NCI-H187 (cell line): ENCODE measurements at regions not wholly inside any gene's neighbourhood (a gene's known extent, or its start where the extent isn't known, plus 50 kb on each side); places are given as distances from the start of the nearest gene placed in this dataset.

Experiments used
- DNase-seq, 2 experiments: peaks; one replicate each; lab custom pipeline; 2025; lab: John Stamatoyannopoulos, UW

DNA sequence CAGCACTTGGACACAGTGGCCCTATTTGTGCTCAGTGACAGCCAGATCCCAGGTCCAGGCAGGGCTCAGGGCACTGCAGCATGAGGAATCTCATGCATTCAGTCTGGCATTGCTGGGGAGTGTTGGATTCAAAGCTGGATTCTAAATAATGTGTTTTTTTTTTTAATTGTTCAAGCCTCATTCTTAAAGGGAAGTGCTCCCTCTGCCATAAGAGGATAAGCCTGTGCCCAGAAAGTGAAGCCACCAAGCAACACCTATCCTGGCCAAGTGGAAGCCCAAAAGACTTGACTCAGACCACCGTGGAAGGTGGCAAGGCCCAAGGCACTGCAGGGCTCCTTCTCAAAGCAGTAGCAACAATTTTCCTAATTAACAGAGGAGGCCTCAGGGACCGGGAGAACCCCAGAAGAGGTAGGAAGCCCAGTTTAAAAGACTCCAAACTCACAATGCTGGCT, 135.6 kb downstream of the ACTL7B start:
- DNase-seq, result no peak

DNA sequence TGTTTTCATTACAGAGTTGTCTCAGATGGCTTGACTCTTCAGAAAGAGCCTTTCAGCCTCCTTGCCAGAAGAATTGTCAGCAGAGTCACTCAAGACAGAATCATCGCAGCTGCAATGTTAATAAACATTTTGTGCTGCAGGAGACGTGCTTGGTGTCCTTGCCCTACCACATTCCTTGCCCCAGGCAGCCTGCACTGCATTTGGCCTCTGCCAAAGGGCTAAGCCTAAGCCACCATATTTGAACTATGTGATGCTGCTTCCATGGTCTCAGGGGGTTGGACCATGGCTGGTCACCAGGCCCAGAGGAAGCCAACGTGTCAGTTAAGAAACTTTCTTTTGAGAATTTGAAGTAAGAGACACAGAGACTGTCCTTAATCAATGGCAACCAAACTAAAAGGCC, 145.4 kb downstream of the ACTL7B start:
- no peak for DNase-seq

DNA sequence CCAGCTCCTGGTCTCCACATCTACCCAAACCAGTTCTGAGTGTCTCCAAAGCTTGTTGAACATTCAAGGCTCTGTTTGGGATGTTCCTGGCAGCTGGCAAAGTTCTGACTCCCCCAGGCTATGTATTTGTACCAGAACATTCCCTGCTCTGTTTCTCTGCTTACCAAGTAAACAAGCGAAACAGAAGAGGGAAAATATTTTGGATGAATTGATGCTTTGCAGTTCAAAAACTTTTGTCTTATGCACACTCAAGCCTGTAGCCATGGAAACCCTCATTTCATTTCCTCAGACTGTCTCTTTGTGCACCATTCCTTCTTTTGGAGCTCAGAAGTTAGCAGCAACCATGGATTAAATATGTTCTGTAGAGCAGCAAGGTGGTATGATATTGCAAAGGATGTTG, 145.8 kb downstream of the ACTL7B start:
- DNase-seq, result no peak

DNA sequence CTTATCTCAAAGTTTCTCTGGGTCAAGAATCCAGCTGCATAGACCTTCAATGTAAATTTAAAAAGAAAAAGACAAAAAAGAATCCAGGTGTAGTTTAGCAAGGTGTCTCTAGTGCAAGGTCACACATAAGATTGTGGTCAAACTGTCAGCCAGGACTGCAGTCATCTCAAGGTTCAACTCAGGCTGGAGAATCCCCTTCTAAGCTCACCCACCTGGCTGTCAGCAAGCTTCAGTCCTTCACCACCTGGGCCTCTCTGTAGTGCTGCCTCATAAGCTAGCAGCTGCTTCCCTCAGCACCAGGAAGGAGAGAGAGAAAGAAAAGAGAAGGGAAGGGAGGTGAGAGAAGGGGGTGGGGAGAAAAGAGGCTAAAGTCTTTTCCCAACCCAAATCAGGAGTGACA, 146.7 kb downstream of the ACTL7B start:
- no peak for DNase-seq

DNA sequence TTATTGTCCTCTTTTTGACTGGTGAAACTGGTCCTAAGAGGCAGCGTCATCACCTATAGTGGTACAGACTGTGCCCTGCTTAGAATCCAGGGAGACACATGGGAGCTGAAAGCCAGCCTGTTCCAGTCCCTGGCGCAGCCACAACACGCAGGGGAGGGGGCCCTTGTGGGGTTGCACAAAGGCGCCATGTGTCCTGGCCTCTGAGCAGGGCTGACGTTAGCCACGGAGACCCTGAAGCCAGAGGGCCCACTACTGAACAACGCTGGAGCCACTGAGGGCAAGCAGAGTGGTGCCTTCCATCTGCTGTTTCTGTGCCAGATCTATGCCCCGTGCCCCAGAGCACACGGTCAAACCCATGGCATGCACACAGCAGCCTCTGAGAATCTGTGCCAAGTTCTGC, 147.3 kb downstream of the ACTL7B start:
- DNase-seq, result no peak

DNA sequence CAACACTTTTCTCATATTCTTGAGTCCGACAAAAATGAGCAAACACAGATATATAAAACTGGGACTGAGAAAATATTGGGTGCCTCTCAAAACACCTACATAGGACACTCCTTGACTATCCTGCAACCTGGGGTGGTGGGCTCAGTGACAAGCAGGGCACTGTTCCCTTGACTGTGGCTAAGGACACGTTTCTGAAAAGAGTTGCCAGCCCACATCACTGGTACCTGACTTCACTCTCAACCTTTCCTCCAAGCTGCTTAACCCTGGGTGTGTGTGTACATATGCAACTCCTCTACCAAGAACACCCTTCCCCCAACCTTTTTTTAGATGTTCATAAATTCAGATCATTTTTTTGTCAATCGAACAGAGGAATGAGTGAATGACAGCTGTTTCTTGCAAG, 148.7 kb downstream of the ACTL7B start:
- DNase-seq, result no peak

DNA sequence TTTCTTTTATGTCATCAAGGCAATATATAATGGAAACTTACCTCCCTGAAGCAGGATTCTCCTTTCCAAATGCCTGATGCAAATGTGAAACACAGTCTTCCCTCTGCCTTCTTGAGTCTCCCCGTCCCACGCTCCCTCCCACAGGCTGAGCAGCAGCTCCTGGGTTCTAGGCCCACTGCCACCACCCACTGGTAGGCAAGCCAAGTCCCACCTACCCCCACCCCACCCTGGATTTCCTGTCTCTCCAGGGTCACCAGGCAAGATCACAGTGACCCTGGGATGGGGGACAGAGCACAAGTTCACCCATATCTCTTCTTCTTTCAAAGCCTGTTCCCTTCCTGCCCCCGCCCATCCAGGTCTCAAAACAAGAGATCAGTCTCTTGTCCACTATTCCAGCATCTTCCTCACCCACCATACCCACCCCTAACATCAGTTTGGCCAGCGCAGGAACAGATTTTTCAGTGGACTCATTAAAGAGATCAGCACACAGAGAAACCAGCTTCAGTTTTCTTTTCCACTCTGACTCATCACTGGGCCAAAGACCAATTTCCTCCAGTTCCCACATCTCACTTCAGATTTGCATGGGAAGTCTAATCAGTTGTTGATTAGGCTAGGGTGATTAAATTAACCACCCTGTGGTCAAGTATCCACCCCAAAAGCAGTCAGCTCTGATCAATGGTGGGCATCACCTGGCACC, 151.5 kb downstream of the ACTL7B start:
- DNase-seq, result no peak

DNA sequence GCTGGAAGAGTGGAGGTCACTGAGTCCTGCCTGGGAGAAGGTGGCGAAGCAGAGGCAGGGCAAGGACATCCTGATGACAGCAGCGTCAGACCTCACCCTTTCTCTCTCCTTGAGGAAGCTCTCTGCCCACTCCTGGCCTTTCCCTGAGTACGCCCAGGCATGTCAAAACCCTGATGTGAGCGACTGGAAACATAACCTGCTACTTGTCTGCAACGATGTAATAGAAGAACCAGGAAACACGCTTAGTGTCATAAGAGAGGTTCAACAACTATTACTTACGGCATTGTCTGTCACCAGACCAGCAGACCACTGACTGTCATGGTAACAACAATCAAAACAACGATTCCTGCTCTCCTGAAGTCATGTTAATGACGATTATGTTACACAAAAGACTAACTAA, 152.4 kb downstream of the ACTL7B start:
- no peak for DNase-seq

DNA sequence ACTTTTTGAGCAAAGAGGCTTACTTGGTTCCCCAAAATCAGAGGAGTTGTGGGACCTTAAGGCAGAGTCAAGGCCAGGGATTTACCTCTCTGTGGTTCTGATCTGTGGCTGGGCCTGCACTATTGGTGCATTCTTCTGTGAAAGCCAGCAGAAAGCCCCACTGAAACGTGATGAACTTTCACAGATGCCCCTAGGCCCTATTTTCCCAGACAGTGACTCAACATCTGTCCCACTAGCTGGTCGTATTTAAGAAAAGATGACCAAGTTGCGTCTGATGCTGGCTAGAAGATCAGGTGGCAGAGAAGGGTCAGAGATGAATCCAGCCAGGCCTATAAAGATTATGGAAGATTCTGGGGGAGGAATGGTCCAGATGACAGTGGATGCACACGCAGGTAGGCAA, 153.1 kb downstream of the ACTL7B start:
- DNase-seq, result no peak

DNA sequence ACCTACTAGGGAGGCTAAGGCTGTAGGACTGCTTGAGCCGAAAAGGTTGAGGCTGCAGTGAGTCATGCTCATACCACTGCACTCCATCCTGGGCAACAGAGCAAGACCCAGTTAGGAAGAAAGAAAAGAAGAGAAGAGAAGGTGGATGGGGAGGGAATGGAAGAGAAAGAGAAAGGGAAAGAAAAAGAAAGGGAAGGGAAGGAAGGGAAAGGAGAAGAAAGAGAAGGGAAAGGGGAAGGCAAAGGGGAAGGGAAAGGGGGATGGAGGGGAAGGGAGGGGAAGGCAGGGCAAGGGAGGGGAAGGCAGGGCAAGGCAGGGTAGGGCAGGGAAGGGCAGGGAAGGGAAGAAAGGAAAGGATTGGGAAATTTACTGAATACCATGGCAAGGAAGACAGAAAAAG, 157.0 kb downstream of the ACTL7B start:
- DNase-seq, result no peak

DNA sequence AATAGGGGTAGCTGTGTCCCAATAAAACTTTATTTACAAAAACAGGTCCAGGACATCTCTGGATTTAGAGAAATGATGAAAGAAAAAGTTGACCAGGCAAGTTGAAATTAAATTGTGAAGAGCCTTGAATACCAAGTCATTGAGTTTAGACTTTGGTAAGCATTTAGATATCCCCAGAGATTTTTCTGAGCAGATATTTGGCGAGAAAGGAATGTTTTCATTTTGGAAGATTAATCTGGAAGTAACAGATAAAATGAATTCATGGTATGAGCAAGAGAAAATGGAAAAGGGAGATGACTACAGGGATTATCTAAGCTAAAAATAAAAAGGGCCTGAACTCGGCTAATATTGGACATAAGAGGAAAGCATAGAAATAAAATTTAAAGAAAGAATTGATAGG, 157.6 kb downstream of the ACTL7B start:
- no peak for DNase-seq

DNA sequence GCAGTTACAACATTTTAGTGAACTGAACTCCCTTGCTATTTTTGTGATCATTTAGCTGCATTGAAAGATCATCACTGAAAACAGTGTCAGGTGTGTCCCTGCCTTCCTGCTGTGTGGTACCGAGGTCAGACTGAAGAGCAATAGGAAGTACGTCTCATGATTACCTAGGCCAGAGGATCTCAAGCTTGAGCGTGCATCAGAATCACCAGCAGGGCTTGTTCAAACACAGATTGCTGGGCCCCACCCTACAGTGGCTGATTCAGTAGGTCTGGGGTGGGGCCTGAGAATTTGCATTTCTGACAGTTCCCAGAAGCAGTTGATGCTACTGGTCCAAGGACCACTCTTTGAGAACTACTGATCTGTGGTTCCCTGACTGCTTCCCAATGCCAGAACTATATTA, 159.6 kb downstream of the ACTL7B start:
- no peak for DNase-seq

DNA sequence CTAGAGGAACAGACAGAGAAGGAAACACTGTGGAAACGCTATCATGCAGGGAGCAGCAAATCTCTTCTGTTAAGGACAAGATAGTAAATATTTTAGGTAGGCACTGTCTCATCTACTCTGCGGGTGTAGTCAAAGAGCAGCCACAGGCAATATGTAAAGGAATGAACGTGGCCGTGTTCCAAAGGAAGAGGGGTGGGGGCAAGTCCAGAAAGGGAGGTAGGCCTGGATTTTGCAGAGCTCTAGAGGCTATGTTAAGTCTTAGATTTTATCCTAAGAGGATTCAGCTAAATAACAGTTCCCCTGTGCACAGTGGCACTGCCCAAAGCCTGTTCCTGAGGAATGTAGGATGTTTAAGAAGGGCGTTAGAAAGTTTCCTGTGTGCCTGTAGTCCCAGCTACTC, 161.6 kb downstream of the ACTL7B start:
- no peak for DNase-seq

DNA sequence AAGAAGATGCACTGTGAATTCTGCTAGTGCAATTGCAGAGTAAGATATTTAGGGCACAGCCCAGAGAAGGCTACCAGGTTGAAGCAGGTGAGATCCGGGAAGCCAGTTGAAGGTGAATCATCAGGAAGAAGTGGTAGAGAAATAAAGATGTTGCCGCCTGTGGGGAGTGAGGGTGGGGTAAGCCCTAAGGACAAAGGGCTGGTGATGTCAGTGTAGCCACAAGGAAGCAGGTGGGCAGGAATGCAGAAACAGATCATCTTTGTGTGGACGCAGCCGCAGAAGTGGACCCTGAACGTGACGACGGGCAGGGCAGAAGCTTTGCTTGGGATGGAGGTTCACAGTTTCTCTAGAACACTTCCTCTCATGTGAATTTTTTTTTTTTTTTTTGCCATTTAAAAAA, 164.2 kb downstream of the ACTL7B start:
- no peak for DNase-seq

DNA sequence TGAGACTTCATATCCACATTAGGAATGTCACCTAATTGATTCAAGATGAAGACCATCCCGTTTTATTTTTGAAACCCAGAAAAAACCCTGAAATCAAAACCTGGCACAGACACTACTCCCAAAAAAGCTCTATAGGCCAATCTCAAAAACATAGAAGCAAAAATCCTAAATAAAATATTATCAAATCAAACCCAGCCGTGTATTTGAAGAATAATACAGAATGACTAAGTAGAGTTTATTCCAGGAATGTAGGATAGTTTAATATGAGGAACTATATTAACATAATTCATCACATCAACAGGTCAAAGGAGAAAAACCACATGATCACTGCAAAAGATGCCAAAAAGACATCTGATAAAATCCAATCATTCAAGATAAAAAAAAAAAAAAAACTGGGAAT, 167.1 kb downstream of the ACTL7B start:
- DNase-seq, result no peak

DNA sequence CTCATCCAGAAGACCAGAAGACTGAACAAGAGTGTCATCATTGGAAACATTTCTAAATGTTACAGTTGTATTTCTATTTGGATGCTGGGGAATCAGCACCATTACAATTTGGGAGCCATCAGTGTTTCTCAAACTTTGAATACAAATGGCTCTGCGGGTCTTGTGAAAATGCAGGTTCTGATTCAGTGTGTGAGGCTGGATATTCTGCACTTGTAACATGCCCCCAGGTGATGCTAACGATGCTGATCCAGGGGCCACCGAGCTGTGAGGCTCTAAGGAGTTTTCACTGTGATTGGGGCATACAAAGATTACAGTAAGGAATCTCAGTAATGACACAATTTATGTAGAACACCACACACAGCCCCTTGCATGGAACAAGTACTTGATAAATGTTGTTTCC, 167.7 kb downstream of the ACTL7B start:
- no peak for DNase-seq

DNA sequence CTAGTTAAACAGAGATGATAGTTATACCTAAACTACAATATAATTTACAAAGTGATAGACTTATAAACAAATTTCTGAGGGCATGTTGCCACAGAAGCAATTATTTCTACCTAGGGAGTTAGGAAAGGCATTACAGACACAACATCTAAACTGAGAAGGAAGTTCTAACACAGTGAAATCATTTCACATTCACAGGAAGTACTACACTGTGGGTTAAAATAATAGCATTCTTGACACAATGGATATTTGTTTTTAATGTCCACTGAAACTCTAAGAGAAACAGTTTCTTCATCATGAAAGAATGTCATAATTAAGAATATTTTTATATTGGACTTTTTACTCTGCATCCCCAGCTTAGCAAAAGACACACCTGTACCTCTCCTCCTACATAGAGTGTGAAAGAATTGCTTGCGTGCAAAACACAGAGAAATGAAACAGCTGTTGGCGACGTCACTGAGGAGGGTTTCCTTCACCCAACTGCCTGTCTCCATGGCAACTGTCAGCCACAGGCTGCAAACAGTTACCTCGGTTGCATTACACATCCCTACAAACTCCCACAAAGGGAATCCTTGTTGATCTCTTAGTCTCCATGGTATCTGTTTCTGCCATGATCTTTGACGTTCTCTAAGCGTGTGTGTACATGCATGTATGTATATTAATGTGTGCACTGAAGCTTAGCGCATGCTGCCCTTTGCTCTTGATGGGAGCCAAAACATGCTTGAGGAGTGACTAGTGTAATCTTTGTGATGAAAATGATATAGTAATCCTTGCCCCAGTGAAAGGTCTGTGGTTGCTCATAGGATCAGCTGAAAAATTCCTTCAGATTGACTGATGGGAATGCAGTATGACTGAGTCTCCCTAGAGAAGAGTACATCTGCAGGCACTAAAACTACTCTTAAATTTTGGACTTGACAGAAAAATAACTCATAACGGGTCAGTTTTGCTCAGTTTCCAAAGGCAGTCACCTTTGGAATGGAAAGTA, 168.5 kb downstream of the ACTL7B start:
- no peak for DNase-seq

DNA sequence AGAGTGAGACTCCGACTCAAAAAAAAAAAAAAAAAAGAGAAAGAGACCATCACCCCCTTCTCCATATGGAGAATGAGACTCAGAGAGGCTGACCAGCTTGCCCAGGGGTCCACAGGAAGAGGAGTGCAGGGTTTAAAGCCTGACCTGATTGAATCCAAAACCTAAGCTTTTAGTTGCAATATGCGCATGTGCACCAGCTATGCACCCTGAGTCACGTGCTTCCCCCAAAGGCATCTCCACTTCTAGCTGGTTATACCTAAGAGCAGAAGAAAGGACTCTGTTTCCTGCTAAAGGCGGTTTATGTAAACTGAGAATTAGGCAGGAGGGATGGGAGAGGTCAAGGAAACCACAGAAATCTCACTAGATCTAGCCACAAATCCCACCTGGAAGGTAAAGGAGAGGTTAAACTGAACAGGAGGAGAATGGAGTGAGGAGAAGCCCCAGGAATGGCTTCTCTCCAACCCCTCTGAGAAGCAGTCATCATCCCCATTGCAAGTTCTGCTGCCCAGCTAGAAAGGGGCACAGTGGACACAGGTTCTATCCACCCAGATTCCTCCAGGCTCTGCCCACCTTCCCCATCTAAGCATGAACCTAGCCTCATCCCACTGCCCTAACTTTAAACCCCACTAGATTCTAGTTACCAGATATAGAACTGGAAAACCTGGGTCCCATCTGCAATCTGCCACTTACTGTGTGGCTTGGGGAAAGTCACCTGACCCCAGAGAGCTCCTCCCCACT, 171.3 kb downstream of the ACTL7B start:
- DNase-seq, result no peak

DNA sequence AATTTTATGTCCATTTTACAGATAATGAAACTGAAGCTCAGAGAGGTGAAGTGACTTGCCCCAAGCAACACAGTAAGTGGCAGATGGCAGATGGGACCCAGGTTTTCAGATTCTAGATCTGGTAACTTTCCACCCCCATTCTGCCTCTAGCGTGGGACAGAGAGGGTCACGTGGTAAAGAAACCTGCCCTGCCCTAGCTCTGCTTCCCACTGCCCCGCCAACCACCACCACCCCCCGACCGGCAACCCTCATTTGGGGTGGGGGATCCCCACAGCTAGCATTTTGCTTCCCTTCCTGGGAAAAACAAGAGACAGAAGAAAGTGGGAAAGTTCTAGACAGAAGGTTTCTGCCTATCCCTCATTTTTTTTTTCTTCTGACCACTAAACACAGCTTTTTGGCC, 172.5 kb downstream of the ACTL7B start:
- no peak for DNase-seq

DNA sequence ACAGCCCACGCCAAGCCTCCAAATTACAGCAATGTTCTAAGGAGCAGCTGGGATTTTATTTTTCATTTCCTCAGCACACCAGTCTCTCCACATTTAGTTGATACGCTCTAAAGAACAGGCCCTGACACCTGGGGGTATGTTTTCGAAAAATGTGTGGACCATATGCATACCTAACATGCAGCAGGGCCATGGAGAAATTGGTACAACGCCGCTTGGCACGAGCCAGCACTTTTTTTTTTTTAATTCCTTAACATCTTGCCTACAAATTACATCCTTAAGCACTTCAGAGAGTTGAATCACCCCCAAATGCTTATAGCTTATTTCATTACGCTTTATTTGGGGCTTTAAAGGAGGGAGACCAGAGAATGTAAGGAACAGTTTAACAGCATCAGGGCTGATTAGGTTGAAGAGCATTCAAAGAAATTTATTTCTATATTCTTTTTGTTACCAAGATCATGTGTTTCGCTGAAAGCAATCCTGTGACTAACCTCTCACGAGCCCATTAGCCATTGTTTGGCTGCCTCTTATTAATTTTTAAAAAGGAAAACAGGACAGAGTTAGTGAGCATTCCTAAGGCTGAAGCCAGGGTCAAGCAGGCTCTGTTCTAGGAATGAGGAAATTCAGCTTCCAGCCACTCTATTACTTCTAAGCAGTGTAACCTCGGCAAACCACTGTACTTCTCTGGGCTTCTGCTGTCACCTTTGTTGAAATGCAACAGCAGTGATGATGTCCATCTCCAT, 173.8 kb downstream of the ACTL7B start:
- DNase-seq, result no peak

DNA sequence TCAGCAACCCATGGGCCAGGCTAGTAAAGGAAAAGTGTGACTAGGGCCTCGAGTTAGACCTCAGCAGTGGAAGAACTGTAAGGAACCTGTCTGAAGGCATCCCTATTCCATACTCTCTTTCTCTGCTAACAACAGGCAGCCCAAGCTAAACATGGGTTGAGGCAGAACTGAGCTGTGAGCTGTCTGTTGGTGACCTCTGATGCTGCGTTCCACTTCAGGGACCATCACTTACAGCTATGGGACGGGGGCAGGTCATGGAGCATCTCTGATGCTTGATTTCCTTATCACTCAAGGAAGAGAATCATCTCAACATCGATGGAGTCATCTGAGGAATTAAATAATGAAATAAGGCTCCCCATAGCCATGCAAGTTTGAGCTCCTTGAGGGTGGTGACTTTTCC, 174.8 kb downstream of the ACTL7B start:
- DNase-seq, result no peak

DNA sequence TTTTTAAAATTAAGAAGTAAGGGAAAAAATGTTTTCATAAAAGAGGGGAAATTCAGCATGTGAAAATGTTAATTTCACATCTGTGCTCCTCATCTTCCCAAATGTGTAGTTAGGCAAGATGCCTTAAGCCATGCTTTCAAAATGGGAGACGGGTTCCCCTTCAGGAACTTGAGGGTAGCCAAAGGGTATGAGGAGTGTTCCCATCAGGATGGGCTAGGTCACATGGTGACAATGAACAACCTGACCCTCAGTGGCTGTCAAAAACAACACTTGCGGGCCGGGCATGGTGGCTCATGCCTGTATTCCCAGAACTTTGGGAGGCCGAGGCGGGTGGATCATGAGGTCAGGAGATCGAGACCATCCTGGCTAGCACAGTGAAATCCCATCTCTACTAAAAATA, 178.0 kb downstream of the ACTL7B start:
- DNase-seq, result no peak
